HG02678 (cell line): ENCODE measurements at regions not wholly inside any gene's neighbourhood (a gene's known extent, or its start where the extent isn't known, plus 50 kb on each side); places are given as distances from the start of the nearest gene placed in this dataset.
"Not testable (repeated sequence)": the region's sequence is repeated elsewhere in the genome, so short reads cannot be mapped to it uniquely, and the experiment has no call there.

Source experiments
- ATAC-seq: cut with Tn5 transposase; IDR thresholded peaks from one replicate; pipeline ENCODE4 v1.9.1; 2021; ENCODE audit warnings: mild to moderate bottlenecking, moderate library complexity; ENCODE audit not compliant: unreplicated experiment

GRCh38 chr12:60231303-60231702 is 635.5 kb downstream of the SLC16A7 start:
- ATAC-seq, result no peak

GRCh38 chr12:60231976-60232907 is 636.4 kb downstream of the SLC16A7 start:
- no peak for ATAC-seq

GRCh38 chr12:60234611-60235195 is 638.9 kb downstream of the SLC16A7 start:
- ATAC-seq, result not testable (repeated sequence)

- no peak for ATAC-seq
Observed at GRCh38 chr12:60235261-60235660, 639.4 kb downstream of the SLC16A7 start.

- not testable (repeated sequence) for ATAC-seq
Observed at GRCh38 chr12:60236416-60236815, 640.6 kb downstream of the SLC16A7 start.

GRCh38 chr12:60240891-60241290 is 645.1 kb downstream of the SLC16A7 start:
- ATAC-seq, result no peak

GRCh38 chr12:60251091-60251490 is 655.3 kb downstream of the SLC16A7 start:
- no peak for ATAC-seq

GRCh38 chr12:60252359-60253096 is 656.7 kb downstream of the SLC16A7 start:
- no peak for ATAC-seq

- no peak for ATAC-seq
Observed at GRCh38 chr12:60255044-60255443, 659.2 kb downstream of the SLC16A7 start.

- no peak for ATAC-seq
Observed at GRCh38 chr12:60257063-60257462, 661.2 kb downstream of the SLC16A7 start.

GRCh38 chr12:60259225-60259624 is 663.4 kb downstream of the SLC16A7 start:
- ATAC-seq, result no peak

GRCh38 chr12:60262378-60262777 is 666.5 kb downstream of the SLC16A7 start:
- ATAC-seq, result no peak

- ATAC-seq, result no peak
Observed at GRCh38 chr12:60263161-60263560, 667.3 kb downstream of the SLC16A7 start.

GRCh38 chr12:60263836-60264493 is 668.1 kb downstream of the SLC16A7 start:
- no peak for ATAC-seq

GRCh38 chr12:60265741-60266140 is 669.9 kb downstream of the SLC16A7 start:
- ATAC-seq, result no peak

GRCh38 chr12:60266381-60266852 is 670.6 kb downstream of the SLC16A7 start:
- ATAC-seq, result no peak

GRCh38 chr12:60269611-60270269 is 673.9 kb downstream of the SLC16A7 start:
- ATAC-seq, result no peak

- no peak for ATAC-seq
Observed at GRCh38 chr12:60271816-60272215, 676.0 kb downstream of the SLC16A7 start.

GRCh38 chr12:60278209-60278608 is 682.4 kb downstream of the SLC16A7 start:
- no peak for ATAC-seq

GRCh38 chr12:60279221-60279620 is 683.4 kb downstream of the SLC16A7 start:
- no peak for ATAC-seq
